Liver (tissue), 8 donors: ENCODE measurements at regions not wholly inside any gene's neighbourhood (a gene's known extent, or its start where the extent isn't known, plus 50 kb on each side); places are given as distances from the start of the nearest gene placed in this dataset.

Source experiments
- DNase-seq: peaks from one replicate; pipeline ENCODE4 v3.0.0-alpha.2; 2017; ENCODE audit warnings: low spot score
- H3K27ac ChIP-seq, 2 donors: one replicate each; pipeline ENCODE4 v1.7.0; 2013; ENCODE audit warnings: inconsistent platforms in 2 of 2, low read length in 2 of 2, control low read depth in 1 of 2, low read depth in 1 of 2, mild to moderate bottlenecking in 1 of 2
- H3K27me3 ChIP-seq, 4 donors: one replicate each; pipeline versions ENCODE4 v1.6.1 to v1.7.0; 2013; ENCODE audit warnings: low read length in 3 of 4, inconsistent platforms in 1 of 4, mild to moderate bottlenecking in 1 of 4, moderate library complexity in 1 of 4; ENCODE audit not compliant: control insufficient read depth in 4 of 4, insufficient read depth in 4 of 4
- H3K36me3 ChIP-seq, 4 donors: one replicate each; pipeline versions ENCODE4 v1.6.1 to v1.7.0; 2013; ENCODE audit warnings: low read length in 3 of 4, mild to moderate bottlenecking in 3 of 4, low read depth in 1 of 4, moderate library complexity in 1 of 4; ENCODE audit not compliant: control insufficient read depth in 4 of 4, insufficient read depth in 3 of 4
- H3K4me1 ChIP-seq, 4 donors: one replicate each; pipeline versions ENCODE4 v1.6.1 to v1.7.0; 2013; ENCODE audit warnings: low read length in 3 of 4, mild to moderate bottlenecking in 3 of 4, moderate library complexity in 1 of 4; ENCODE audit not compliant: control insufficient read depth in 4 of 4, insufficient read depth in 4 of 4
- H3K4me3 ChIP-seq, 3 donors: one replicate each; pipeline versions ENCODE4 v1.6.1 to v1.7.0; 2013; ENCODE audit warnings: low read length in 3 of 3, control low read depth in 1 of 3, low read depth in 1 of 3, mild to moderate bottlenecking in 1 of 3
- H3K9ac ChIP-seq, 2 donors: one replicate each; pipeline ENCODE4 v1.7.0; 2013; ENCODE audit warnings: low read length in 2 of 2, mild to moderate bottlenecking in 2 of 2, moderate library complexity in 2 of 2, control low read depth in 1 of 2, low read depth in 1 of 2
- H3K9me3 ChIP-seq, 4 donors: one replicate each; pipeline versions ENCODE4 v1.6.1 to v1.7.0; 2013; ENCODE audit warnings: low read length in 3 of 4; ENCODE audit not compliant: control insufficient read depth in 4 of 4
- ATF3 ChIP-seq: IDR thresholded peaks from 2 replicates; pipeline ENCODE4 v1.6.1; 2016; ENCODE audit warnings: antibody characterized with exemption
- CTCF ChIP-seq: fragments of 150-350 bp; IDR thresholded peaks from 2 replicates; pipeline ENCODE4 v1.5.1; 2017; ENCODE audit warnings: improper control_type of control experiment, low read depth, low read length; ENCODE audit not compliant: missing input control
- EGR1 ChIP-seq, 2 donors: IDR thresholded peaks; 2 replicates each; pipeline ENCODE4 v1.6.1; 2016 to 2018; ENCODE audit warnings: antibody characterized with exemption in 2 of 2, low read depth in 2 of 2
- FOXA1 ChIP-seq: IDR thresholded peaks from 2 replicates; pipeline ENCODE4 v1.6.1; 2016; ENCODE audit warnings: antibody characterized with exemption
- FOXA2 ChIP-seq: IDR thresholded peaks from 2 replicates; pipeline ENCODE4 v1.6.1; 2016; ENCODE audit warnings: antibody characterized with exemption
- GABPA ChIP-seq, 2 donors: IDR thresholded peaks in 1 of 2; conservative IDR thresholded peaks in 1 of 2; 2 replicates each; pipeline ENCODE4 v1.6.1; 2016; ENCODE audit warnings: antibody characterized with exemption in 2 of 2, mild to moderate bottlenecking in 1 of 2, moderate library complexity in 1 of 2
- HNF4A ChIP-seq, 2 donors: conservative IDR thresholded peaks; 2 replicates each; pipeline ENCODE4 v1.6.1; 2016; ENCODE audit warnings: antibody characterized with exemption in 2 of 2, mild to moderate bottlenecking in 2 of 2
- HNF4G ChIP-seq: IDR thresholded peaks from 2 replicates; pipeline ENCODE4 v1.6.1; 2016; ENCODE audit warnings: antibody characterized with exemption
- JUND ChIP-seq, 2 donors: IDR thresholded peaks; 2 replicates each; pipeline ENCODE4 v1.6.1; 2016; ENCODE audit warnings: antibody characterized with exemption in 2 of 2
- MAX ChIP-seq: IDR thresholded peaks from 2 replicates; pipeline ENCODE4 v1.6.1; 2016; ENCODE audit warnings: antibody characterized with exemption
- NR2F2 ChIP-seq: IDR thresholded peaks from 2 replicates; pipeline ENCODE4 v1.6.1; 2016; ENCODE audit warnings: antibody characterized with exemption
- RAD21 ChIP-seq, 2 donors: IDR thresholded peaks; 2 replicates each; pipeline ENCODE4 v1.6.1; 2016; ENCODE audit warnings: antibody characterized with exemption in 2 of 2, mild to moderate bottlenecking in 2 of 2
- REST ChIP-seq: IDR thresholded peaks from 2 replicates; pipeline ENCODE4 v1.6.1; 2016; ENCODE audit warnings: antibody characterized with exemption, mild to moderate bottlenecking
- RXRA ChIP-seq, 2 donors: IDR thresholded peaks; 2 replicates each; pipeline ENCODE4 v1.6.1; 2017 to 2018; ENCODE audit warnings: antibody characterized with exemption in 2 of 2, mild to moderate bottlenecking in 1 of 2
- SP1 ChIP-seq: IDR thresholded peaks from 2 replicates; pipeline ENCODE4 v1.6.1; 2018; ENCODE audit warnings: antibody characterized with exemption, mild to moderate bottlenecking
- TAF1 ChIP-seq: conservative IDR thresholded peaks from 2 replicates; pipeline ENCODE4 v1.6.1; 2016; ENCODE audit warnings: antibody characterized with exemption, mild to moderate bottlenecking
- YY1 ChIP-seq: IDR thresholded peaks from 2 replicates; pipeline ENCODE4 v1.6.1; 2016; ENCODE audit warnings: antibody characterized with exemption, mild to moderate bottlenecking
- ZBTB33 ChIP-seq: IDR thresholded peaks from 2 replicates; pipeline ENCODE4 v1.6.1; 2016; ENCODE audit warnings: antibody characterized with exemption
- WGBS: extraction: QIAGEN DNeasy Blood & Tissue Kit; methylation state at CpG from one replicate; pipeline ENCODE4 v1.1.7; 2013; 5-methylcytosine and 5-hydroxymethylcytosine counted together
- donor health status: healthy.
- donor health status: healthy.
- donor health status: healthy.
- donor health status: healthy.
- donor health status: healthy.

GRCh38 chr7:130940907-130941306 lies 206.9 kb upstream of the KLF14 start (continued):
- no peak for TF ChIP-seq MAX
- no peak for TF ChIP-seq REST

- 13% methylated on average over 20 of the region's 20 CpGs for WGBS
- Histone ChIP-seq H3K4me1 (peaks cover 2 to 15% (median 6%) of the 10 kb centered on the region in 4 donors), H3K27me3 (no peaks in the 10 kb centered on the region), H3K36me3 (peaks cover 0 to 3% (median 0%) of the 10 kb centered on the region in 4 donors), H3K27ac (peak overlapping the region; percentile 89 to 93), H3K9ac (peak overlapping the region; percentile 92 to 99), H3K4me3 (peak overlapping the region; percentile 47 to 94 (median 65)), H3K9me3 (no peaks in the 10 kb centered on the region)
- DNase-seq: peak; percentile 61
- TF ChIP-seq REST (peak; percentile 57), SP1 (peak; percentile 42), JUND (IDR thresholded peaks at IDR 0.05) (no peak), CTCF (no peak), ATF3 (no peak), GABPA (IDR thresholded peaks at IDR 0.05 in 1 of 2, conservative IDR thresholded peaks at IDR 0.05 in 1 of 2) (peak in 1 of 2 donors; percentile 4), EGR1 (IDR thresholded peaks at IDR 0.05; ENCODE audit: low read depth in 2 of 2) (no peak), NR2F2 (no peak), RXRA (IDR thresholded peaks at IDR 0.05) (peak; percentile 79 to 84), YY1 (no peak), HNF4G (peak; percentile 15), TAF1 (peak; percentile 82), ZBTB33 (no peak), HNF4A (conservative IDR thresholded peaks at IDR 0.05) (peak; percentile 42 to 46), FOXA2 (no peak), MAX (peak; percentile 71), RAD21 (IDR thresholded peaks at IDR 0.05) (peak in 1 of 2 donors; percentile 21), FOXA1 (no peak)
Measured at GRCh38 chr7:130941322-130942210, 207.6 kb upstream of the KLF14 start.
